ENCODE measurements at regions not wholly inside any gene's neighbourhood (a gene's known extent, or its start where the extent isn't known, plus 50 kb on each side); places are given as distances from the start of the nearest gene placed in this dataset.

GRCh38 chr16:17635183-17635582 lies 164.4 kb upstream of the XYLT1 start:
- TF ChIP-seq, protein P1, sequence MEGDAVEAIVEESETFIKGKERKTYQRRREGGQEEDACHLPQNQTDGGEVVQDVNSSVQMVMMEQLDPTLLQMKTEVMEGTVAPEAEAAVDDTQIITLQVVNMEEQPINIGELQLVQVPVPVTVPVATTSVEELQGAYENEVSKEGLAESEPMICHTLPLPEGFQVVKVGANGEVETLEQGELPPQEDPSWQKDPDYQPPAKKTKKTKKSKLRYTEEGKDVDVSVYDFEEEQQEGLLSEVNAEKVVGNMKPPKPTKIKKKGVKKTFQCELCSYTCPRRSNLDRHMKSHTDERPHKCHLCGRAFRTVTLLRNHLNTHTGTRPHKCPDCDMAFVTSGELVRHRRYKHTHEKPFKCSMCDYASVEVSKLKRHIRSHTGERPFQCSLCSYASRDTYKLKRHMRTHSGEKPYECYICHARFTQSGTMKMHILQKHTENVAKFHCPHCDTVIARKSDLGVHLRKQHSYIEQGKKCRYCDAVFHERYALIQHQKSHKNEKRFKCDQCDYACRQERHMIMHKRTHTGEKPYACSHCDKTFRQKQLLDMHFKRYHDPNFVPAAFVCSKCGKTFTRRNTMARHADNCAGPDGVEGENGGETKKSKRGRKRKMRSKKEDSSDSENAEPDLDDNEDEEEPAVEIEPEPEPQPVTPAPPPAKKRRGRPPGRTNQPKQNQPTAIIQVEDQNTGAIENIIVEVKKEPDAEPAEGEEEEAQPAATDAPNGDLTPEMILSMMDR (IDR thresholded peaks at IDR 0.05 in 4 of 5, conservative IDR thresholded peaks at IDR 0.05 in 1 of 5): no peak
- no peak for TF ChIP-seq POLR2A (IDR thresholded peaks at IDR 0.05)
